ENCODE measurements at regions not wholly inside any gene's neighbourhood (a gene's known extent, or its start where the extent isn't known, plus 50 kb on each side); places are given as distances from the start of the nearest gene placed in this dataset.

DNA sequence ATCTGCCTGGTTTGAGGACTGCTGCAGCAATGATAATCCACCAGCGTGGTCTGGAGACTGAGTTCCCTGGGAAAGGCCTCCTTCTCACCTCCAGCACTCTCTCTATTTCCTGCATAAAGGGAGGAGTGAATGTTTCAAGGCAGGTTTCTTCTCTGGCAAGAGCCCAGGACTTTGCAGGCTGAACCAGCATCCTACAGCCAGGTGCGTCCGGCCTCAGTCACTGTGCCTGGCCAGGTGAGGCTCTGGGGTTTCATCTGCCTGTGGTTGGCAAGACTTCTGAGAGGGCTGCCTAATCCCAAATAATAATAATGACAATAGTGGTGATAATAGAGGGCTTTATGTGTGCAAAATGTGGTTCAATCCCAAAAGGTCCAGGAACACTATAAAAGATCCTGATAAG lies 269.0 kb upstream of the TBC1D5 start:
- no peaks in the 10 kb centered on the region for H3K9me3 ChIP-seq (ENCODE audit: control insufficient read depth, low read length)
- 96 to 98% methylated on average over 3 of the region's 3 CpGs for WGBS, 2 experiments
- H3K27ac ChIP-seq (ENCODE audit: insufficient read depth, low read depth, low read length, poor library complexity, severe bottlenecking), result no peak overlapping the region
- H3K36me3 ChIP-seq (ENCODE audit: control insufficient read depth, insufficient read depth, low read length), result no peaks in the 10 kb centered on the region
- H3K27me3 ChIP-seq (ENCODE audit: control insufficient read depth, insufficient read depth, low read length, poor library complexity, severe bottlenecking), result no peaks in the 10 kb centered on the region
- H3K4me1 ChIP-seq (ENCODE audit: control insufficient read depth, insufficient read depth, low read length), result no peaks in the 10 kb centered on the region
- H3K4me3 ChIP-seq (ENCODE audit: insufficient read depth, low read depth, low read length), result no peak overlapping the region

DNA sequence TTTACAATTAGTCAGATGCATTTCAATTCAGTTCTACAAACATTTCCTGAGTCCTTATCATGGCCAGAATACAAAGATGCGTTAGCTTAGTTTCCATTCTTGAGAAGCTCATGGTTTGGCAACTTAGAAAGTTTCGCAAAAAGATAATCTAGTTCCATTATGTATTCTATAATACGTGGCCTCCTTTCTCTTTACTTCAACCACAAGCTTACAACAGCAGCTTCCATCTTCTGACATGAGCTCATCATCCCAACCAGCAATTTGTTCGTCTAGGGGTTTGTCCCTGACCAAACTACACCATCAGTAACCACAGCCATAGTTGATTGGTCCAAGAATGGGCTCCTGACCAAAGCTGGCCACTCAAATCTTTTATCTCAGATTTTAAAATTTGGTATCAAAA lies 267.6 kb upstream of the TBC1D5 start:
- WGBS, 2 experiments, result 96% methylated on average over 4 of the region's 4 CpGs
- Histone ChIP-seq H3K4me1 (ENCODE audit: control insufficient read depth, insufficient read depth, low read length) (no peaks in the 10 kb centered on the region), H3K9me3 (ENCODE audit: control insufficient read depth, low read length) (no peaks in the 10 kb centered on the region), H3K36me3 (ENCODE audit: control insufficient read depth, insufficient read depth, low read length) (no peaks in the 10 kb centered on the region), H3K4me3 (ENCODE audit: insufficient read depth, low read depth, low read length) (no peak overlapping the region), H3K27me3 (ENCODE audit: control insufficient read depth, insufficient read depth, low read length, poor library complexity, severe bottlenecking) (no peaks in the 10 kb centered on the region), H3K27ac (ENCODE audit: insufficient read depth, low read depth, low read length, poor library complexity, severe bottlenecking) (no peak overlapping the region)

DNA sequence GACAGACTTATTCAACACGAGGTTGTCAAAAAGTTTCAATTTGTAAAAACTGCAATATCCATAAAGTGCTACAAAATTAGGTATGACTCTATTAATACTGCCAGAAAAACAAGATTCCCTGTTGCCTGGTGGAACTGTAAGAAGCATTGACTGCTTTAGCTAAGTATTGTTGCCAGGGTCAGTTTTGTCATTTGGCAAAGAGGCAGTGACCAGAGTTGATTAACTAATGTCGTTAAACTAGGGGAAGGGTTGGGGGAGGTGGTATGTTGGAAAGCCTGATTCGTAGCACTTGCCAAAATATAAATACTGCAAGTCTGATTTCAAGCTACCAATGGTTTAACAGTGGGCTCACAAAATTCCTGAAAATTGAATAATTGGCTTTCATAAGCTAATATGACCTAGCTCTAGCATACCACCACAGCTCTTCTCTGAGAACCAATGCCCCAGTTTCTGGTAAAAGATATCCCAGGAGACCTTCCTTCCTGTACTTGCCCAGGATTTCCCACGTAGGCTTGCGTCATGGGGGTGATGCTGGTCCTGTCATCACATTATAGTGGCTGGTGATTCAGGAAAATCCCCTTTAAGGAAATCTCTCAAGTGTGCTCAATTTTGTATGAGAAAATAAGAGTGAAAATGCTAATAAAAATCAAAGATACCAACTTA lies 266.4 kb upstream of the TBC1D5 start:
- Histone ChIP-seq H3K4me1 (ENCODE audit: control insufficient read depth, insufficient read depth, low read length) (no peaks in the 10 kb centered on the region), H3K4me3 (ENCODE audit: insufficient read depth, low read depth, low read length) (no peak overlapping the region), H3K27me3 (ENCODE audit: control insufficient read depth, insufficient read depth, low read length, poor library complexity, severe bottlenecking) (no peaks in the 10 kb centered on the region), H3K36me3 (ENCODE audit: control insufficient read depth, insufficient read depth, low read length) (no peaks in the 10 kb centered on the region), H3K9me3 (ENCODE audit: control insufficient read depth, low read length) (no peaks in the 10 kb centered on the region), H3K27ac (ENCODE audit: insufficient read depth, low read depth, low read length, poor library complexity, severe bottlenecking) (no peak overlapping the region)
- 85 to 89% methylated on average over 5 of the region's 5 CpGs for WGBS, 2 experiments

DNA sequence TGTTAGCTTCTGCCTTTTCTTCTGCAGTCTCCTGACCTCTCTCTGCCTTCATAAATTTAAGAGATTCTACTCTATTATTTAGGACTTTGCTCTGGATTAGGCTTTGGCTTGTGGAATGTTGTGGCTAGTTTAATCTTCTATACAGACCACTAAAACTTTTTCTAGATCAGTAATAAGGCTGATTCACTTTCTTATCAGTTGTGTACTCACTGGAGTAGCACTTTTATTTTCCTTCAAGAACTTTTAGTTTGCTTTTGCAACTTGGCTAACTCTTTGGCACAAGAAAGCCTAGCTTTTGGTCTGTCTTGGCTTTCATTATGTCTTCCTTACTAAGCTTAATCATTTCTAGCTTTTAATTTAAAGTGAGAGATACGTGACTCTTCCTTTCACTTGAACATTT lies 265.5 kb upstream of the TBC1D5 start:
- no peak overlapping the region for H3K4me3 ChIP-seq (ENCODE audit: insufficient read depth, low read depth, low read length)
- no peak overlapping the region for H3K27ac ChIP-seq (ENCODE audit: insufficient read depth, low read depth, low read length, poor library complexity, severe bottlenecking)
- WGBS, 2 experiments, result 87% methylated on average over 1 of the region's 1 CpG; no CpG with 5 or more reads in 1 of the 2 experiments

DNA sequence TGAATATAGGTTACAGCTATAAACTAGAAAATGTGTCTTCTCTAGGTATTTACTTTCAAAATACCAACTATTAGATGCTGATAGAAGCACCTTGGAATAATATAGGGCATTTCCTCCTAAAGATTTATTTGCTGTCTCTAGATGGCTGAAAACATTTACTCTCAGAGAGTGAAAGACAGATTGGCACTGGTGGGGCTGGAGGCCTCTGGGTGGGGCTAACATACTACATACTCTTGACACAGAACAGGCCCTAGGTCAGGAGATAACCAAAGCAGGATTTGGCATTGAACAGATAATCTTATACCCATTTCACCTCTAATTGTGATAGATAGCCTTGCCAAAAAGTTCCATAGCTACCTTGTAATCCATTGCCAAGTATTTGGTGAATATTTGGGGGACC lies 253.3 kb upstream of the TBC1D5 start:
- no peaks in the 10 kb centered on the region for H3K4me1 ChIP-seq (ENCODE audit: control insufficient read depth, insufficient read depth, low read length)
- no peaks in the 10 kb centered on the region for H3K36me3 ChIP-seq (ENCODE audit: control insufficient read depth, insufficient read depth, low read length)
- no peak overlapping the region for H3K27ac ChIP-seq (ENCODE audit: insufficient read depth, low read depth, low read length, poor library complexity, severe bottlenecking)
- H3K4me3 ChIP-seq (ENCODE audit: insufficient read depth, low read depth, low read length), result no peak overlapping the region
- H3K9me3 ChIP-seq (ENCODE audit: control insufficient read depth, low read length), result no peaks in the 10 kb centered on the region
- no peaks in the 10 kb centered on the region for H3K27me3 ChIP-seq (ENCODE audit: control insufficient read depth, insufficient read depth, low read length, poor library complexity, severe bottlenecking)

More for the DNA sequence above, 265.5 kb upstream of the TBC1D5 start:
- Histone ChIP-seq H3K36me3 (ENCODE audit: control insufficient read depth, insufficient read depth, low read length) (no peaks in the 10 kb centered on the region), H3K9me3 (ENCODE audit: control insufficient read depth, low read length) (no peaks in the 10 kb centered on the region), H3K27me3 (ENCODE audit: control insufficient read depth, insufficient read depth, low read length, poor library complexity, severe bottlenecking) (no peaks in the 10 kb centered on the region), H3K4me1 (ENCODE audit: control insufficient read depth, insufficient read depth, low read length) (no peaks in the 10 kb centered on the region)

DNA sequence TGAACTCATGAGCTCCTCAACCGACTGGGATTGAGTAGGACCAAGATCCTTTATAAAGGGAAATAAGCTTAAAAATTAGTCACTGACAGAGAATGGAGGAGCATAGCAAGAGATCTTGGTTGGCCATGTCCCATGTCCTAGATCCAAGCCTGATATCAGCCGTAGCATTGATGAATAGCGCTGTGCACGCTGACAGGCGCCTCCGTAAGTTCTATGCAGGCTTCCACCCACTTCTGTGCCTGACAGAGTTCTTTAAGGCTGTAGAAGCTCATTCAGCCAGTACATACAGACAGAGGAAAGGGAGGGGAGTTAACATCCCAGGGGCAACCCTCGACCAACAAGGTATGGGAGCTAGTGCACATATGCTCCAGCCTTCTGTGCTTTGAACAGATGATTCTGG lies 251.7 kb upstream of the TBC1D5 start:
- Histone ChIP-seq H3K4me3 (ENCODE audit: insufficient read depth, low read depth, low read length) (no peak overlapping the region), H3K4me1 (ENCODE audit: control insufficient read depth, insufficient read depth, low read length) (no peaks in the 10 kb centered on the region), H3K9me3 (ENCODE audit: control insufficient read depth, low read length) (no peaks in the 10 kb centered on the region), H3K36me3 (ENCODE audit: control insufficient read depth, insufficient read depth, low read length) (no peaks in the 10 kb centered on the region), H3K27me3 (ENCODE audit: control insufficient read depth, insufficient read depth, low read length, poor library complexity, severe bottlenecking) (no peaks in the 10 kb centered on the region), H3K27ac (ENCODE audit: insufficient read depth, low read depth, low read length, poor library complexity, severe bottlenecking) (no peak overlapping the region)
- WGBS, 2 experiments, result 95% methylated on average over 7 of the region's 7 CpGs

DNA sequence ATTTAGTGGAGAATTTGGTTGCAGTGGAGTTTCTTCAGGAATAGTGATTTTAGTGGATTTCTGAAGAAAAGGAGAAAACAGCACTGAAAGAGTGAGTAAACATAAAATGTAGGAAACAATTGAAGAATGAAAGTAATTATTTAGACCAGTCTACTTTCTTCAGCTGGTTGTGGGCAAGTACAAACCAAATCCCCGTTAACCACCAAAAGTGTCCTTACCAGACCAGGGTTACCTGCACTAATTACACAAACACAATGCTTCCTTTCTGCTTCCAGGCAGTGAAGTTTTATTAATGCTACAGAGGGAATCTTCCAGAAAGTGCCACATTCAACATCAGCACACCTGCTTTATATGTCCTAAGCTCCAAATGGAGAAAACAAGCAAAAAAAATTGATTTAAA lies 248.0 kb upstream of the TBC1D5 start:
- Histone ChIP-seq H3K27me3 (ENCODE audit: control insufficient read depth, insufficient read depth, low read length, poor library complexity, severe bottlenecking) (no peaks in the 10 kb centered on the region), H3K9me3 (ENCODE audit: control insufficient read depth, low read length) (no peaks in the 10 kb centered on the region), H3K36me3 (ENCODE audit: control insufficient read depth, insufficient read depth, low read length) (no peaks in the 10 kb centered on the region), H3K27ac (ENCODE audit: insufficient read depth, low read depth, low read length, poor library complexity, severe bottlenecking) (no peak overlapping the region), H3K4me1 (ENCODE audit: control insufficient read depth, insufficient read depth, low read length) (no peaks in the 10 kb centered on the region), H3K4me3 (ENCODE audit: insufficient read depth, low read depth, low read length) (no peak overlapping the region)
- WGBS, 2 experiments, result 88 to 100% methylated on average over 1 of the region's 1 CpG

DNA sequence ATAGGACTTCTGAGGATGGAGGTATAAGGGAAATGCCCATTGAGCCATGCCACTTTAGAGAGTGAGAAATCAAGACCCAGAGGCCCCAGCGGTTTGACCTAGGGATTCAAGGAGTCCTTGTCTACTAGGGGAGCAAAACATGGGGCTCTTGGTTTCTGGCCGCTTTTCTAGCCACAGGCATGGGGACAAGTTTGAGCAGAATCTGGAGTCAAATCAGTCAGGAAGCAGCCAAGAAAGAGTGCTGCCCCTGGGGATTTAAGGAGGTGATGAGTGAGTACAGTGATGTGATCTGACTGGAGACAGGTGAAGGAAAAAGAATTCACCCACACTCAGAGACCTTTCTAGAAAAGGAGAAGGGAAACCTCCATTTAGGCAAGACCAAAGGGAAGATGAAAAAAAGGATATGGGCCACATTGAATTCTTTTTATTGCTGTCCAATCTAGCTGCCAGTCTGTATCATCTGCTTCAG lies 244.0 kb upstream of the TBC1D5 start:
- H3K27ac ChIP-seq (ENCODE audit: insufficient read depth, low read depth, low read length, poor library complexity, severe bottlenecking), result no peak overlapping the region
- H3K36me3 ChIP-seq (ENCODE audit: control insufficient read depth, insufficient read depth, low read length), result no peaks in the 10 kb centered on the region
- H3K4me1 ChIP-seq (ENCODE audit: control insufficient read depth, insufficient read depth, low read length), result peaks cover 2% of the 10 kb centered on the region
- no peaks in the 10 kb centered on the region for H3K27me3 ChIP-seq (ENCODE audit: control insufficient read depth, insufficient read depth, low read length, poor library complexity, severe bottlenecking)
- 89 to 95% methylated on average over 2 of the region's 2 CpGs for WGBS, 2 experiments
- H3K9me3 ChIP-seq (ENCODE audit: control insufficient read depth, low read length), result no peaks in the 10 kb centered on the region
- H3K4me3 ChIP-seq (ENCODE audit: insufficient read depth, low read depth, low read length), result no peak overlapping the region

DNA sequence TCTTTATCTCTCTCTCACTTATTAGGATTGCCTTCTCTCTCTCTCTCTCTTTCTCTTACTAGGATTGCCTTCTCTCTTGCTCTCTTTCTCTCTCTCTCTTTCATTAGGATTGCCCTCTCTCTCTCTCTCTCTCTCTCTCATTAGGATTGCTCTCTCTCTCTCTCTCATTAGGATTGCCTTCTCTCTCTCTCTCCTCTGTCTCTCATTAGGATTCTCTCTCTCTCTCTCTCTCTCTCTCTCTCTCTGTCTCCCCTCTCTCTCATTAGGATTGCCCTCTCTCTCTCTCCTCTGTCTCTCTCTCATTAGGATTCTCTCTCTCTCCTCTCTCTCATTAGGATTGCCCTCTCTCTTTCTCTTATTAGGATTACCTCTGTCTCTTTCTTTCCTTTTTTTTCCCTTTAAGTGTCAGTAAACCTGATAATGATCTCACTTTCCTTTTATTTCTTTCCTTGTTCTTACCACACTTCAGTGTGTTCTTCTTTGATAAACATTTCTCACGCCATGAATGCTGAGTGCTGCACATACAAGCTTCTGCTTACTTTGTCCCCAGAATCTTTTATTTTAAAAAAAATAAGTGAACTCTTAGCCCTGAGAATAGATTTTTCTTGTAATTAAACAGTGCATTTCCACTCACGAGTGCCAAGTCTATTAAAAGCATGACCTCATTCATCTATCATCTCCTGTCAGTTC lies 243.4 kb upstream of the TBC1D5 start:
- Histone ChIP-seq H3K27ac (ENCODE audit: insufficient read depth, low read depth, low read length, poor library complexity, severe bottlenecking) (no peak overlapping the region), H3K27me3 (ENCODE audit: control insufficient read depth, insufficient read depth, low read length, poor library complexity, severe bottlenecking) (no peaks in the 10 kb centered on the region), H3K4me3 (ENCODE audit: insufficient read depth, low read depth, low read length) (no peak overlapping the region), H3K9me3 (ENCODE audit: control insufficient read depth, low read length) (no peaks in the 10 kb centered on the region), H3K4me1 (ENCODE audit: control insufficient read depth, insufficient read depth, low read length) (peaks cover 8% of the 10 kb centered on the region), H3K36me3 (ENCODE audit: control insufficient read depth, insufficient read depth, low read length) (no peaks in the 10 kb centered on the region)
- WGBS, 2 experiments, result 100% methylated on average over 1 to 2 of the region's 2 CpGs

DNA sequence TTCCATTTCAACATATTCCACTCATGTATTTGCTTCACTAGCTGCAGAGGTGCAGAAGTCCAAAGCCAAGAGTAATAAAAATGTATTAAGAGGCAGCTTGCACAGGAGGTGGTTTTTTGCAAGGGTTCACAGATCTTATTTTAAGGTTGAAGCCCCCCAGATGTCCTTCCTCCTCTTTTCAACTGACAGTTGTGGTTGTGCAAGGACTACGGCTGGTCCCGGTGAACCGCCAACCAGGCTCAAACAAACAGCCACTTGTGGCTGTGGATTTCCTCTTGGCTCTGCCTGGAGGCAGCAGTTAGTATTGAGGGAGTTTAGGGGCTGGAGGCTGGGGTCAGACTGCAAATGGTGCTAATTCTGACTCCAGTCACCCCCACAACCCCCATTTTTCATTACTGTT lies 240.7 kb upstream of the TBC1D5 start:
- WGBS, 2 experiments, result 93 to 97% methylated on average over 3 of the region's 3 CpGs
- no peaks in the 10 kb centered on the region for H3K27me3 ChIP-seq (ENCODE audit: control insufficient read depth, insufficient read depth, low read length, poor library complexity, severe bottlenecking)
- H3K9me3 ChIP-seq (ENCODE audit: control insufficient read depth, low read length), result no peaks in the 10 kb centered on the region
- no peak overlapping the region for H3K4me3 ChIP-seq (ENCODE audit: insufficient read depth, low read depth, low read length)
- H3K4me1 ChIP-seq (ENCODE audit: control insufficient read depth, insufficient read depth, low read length), result peaks cover 10% of the 10 kb centered on the region
- H3K27ac ChIP-seq (ENCODE audit: insufficient read depth, low read depth, low read length, poor library complexity, severe bottlenecking), result no peak overlapping the region
- H3K36me3 ChIP-seq (ENCODE audit: control insufficient read depth, insufficient read depth, low read length), result no peaks in the 10 kb centered on the region
